GM12801 (cell line): ENCODE measurements at regions not wholly inside any gene's neighbourhood (a gene's known extent, or its start where the extent isn't known, plus 50 kb on each side); places are given as distances from the start of the nearest gene placed in this dataset.

Experiments used
- CTCF ChIP-seq: IDR thresholded peaks from one replicate; pipeline ENCODE4 v1.5.1; 2011; ENCODE audit warnings: control low read depth; ENCODE audit not compliant: insufficient read length; ENCODE audit errors: extremely low read depth

- no peak for TF ChIP-seq CTCF
These were observed 2225.9 kb upstream of the C9orf72 start for GRCh38 chr9:29799227-29799626.

GRCh38 chr9:29800821-29801220 is 2227.5 kb upstream of the C9orf72 start:
- no peak for TF ChIP-seq CTCF

- no peak for TF ChIP-seq CTCF
These were observed 2229.2 kb upstream of the C9orf72 start for GRCh38 chr9:29802454-29802853.

GRCh38 chr9:29806937-29807618 is 2233.8 kb upstream of the C9orf72 start:
- TF ChIP-seq CTCF: no peak

GRCh38 chr9:29816954-29817703 is 2243.8 kb upstream of the C9orf72 start:
- TF ChIP-seq CTCF: no peak

- no peak for TF ChIP-seq CTCF
These were observed 2249.2 kb upstream of the C9orf72 start for GRCh38 chr9:29822458-29822857.

- TF ChIP-seq CTCF: no peak
These were observed 2253.1 kb upstream of the C9orf72 start for GRCh38 chr9:29826421-29826820.
